Fibroblast of lung (primary cell): ENCODE measurements at regions not wholly inside any gene's neighbourhood (a gene's known extent, or its start where the extent isn't known, plus 50 kb on each side); places are given as distances from the start of the nearest gene placed in this dataset.

Experiments used
- DNase-seq, 2 donors: peaks; one replicate each; pipeline versions ENCODE4 v3.0.0 to v3.0.0-alpha.2; 2010; ENCODE audit warnings: low read depth in 2 of 2
- H2AFZ ChIP-seq: 2 replicates; pipeline ENCODE4 v1.5.1; 2012; ENCODE audit warnings: low read length, control low read depth, inconsistent platforms
- H3K27ac ChIP-seq: 2 replicates; pipeline ENCODE4 v1.5.1; 2011; ENCODE audit warnings: low read length, control low read depth; ENCODE audit not compliant: insufficient read depth
- H3K27me3 ChIP-seq: 2 replicates; pipeline ENCODE4 v1.5.1; 2011; ENCODE audit warnings: mild to moderate bottlenecking, low read length; ENCODE audit not compliant: control insufficient read depth, insufficient read depth
- H3K36me3 ChIP-seq: 2 replicates; pipeline ENCODE4 v1.5.1; 2011; ENCODE audit warnings: low read length; ENCODE audit not compliant: control insufficient read depth, insufficient read depth
- H3K4me1 ChIP-seq: 2 replicates; pipeline ENCODE4 v1.5.1; 2011; ENCODE audit warnings: low read length; ENCODE audit not compliant: control insufficient read depth, insufficient read depth; ENCODE audit errors: extremely low read depth
- H3K4me2 ChIP-seq: 2 replicates; pipeline ENCODE4 v1.5.1; 2011; ENCODE audit warnings: low read length, control low read depth; ENCODE audit not compliant: insufficient read depth; ENCODE audit errors: extremely low read depth
- H3K4me3 ChIP-seq, 4 experiments: fragments of 200-600 bp in 1 of 4; sonication (generic) in 1 of 4; replicated peaks in 1 of 4; 2 replicates each; pipeline ENCODE4 v1.5.1; 2011 to 2016; ENCODE audit warnings: low read length in 4 of 4, low read depth in 3 of 4, mild to moderate bottlenecking in 3 of 4, control low read depth in 2 of 4, inconsistent platforms in 1 of 4, mixed read lengths in 1 of 4; ENCODE audit not compliant: insufficient read depth in 1 of 4; ENCODE audit errors: control extremely low read depth in 1 of 4
- H3K79me2 ChIP-seq: 2 replicates; pipeline ENCODE4 v1.5.1; 2012; ENCODE audit warnings: mild to moderate bottlenecking, low read length, inconsistent platforms; ENCODE audit not compliant: control insufficient read depth, insufficient read depth
- H3K9ac ChIP-seq: 2 replicates; pipeline ENCODE4 v1.5.1; 2011; ENCODE audit warnings: mild to moderate bottlenecking, low read length, control low read depth; ENCODE audit not compliant: insufficient read depth
- H3K9me3 ChIP-seq: 2 replicates; pipeline ENCODE4 v1.5.1; 2012; ENCODE audit warnings: low read depth, low read length; ENCODE audit not compliant: control insufficient read depth, insufficient read depth
- H4K20me1 ChIP-seq: 2 replicates; pipeline ENCODE4 v1.5.1; 2011; ENCODE audit warnings: low read length; ENCODE audit not compliant: control insufficient read depth, insufficient read depth; ENCODE audit errors: extremely low read depth
- EZH2 ChIP-seq: IDR thresholded peaks from 2 replicates; pipeline ENCODE4 v1.5.1; 2012; ENCODE audit warnings: low read length, control low read depth, mild to moderate bottlenecking; ENCODE audit errors: missing control alignments
- TF ChIP-seq, protein P1 (sequence below), 2 donors: IDR thresholded peaks in 1 of 2; conservative IDR thresholded peaks in 1 of 2; 1 replicate in 1 of 2; 2 replicates in 1 of 2; pipeline ENCODE4 v1.5.1; 2011 to 2012; ENCODE audit warnings: low read length in 2 of 2, control low read depth in 1 of 2, inconsistent platforms in 1 of 2, low read depth in 1 of 2, mild to moderate bottlenecking in 1 of 2

DNA sequence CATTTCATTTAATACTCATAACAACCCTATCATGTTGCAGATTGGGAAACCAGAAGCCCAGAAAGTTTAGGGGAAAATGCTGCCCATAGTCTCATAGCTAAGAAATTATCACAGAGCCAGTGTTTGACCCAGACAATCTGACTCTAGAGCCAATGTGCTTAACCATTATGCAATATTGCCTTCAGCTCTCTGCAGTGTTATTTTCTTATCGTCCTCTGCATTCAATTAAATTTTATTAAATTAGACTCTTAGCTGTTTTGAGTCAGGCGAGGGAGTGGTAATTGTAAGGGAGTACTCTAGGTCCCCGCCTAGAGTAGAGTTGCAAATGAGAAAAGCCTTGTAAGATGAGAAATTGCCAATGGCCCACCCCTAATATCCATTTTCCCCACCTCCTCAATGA is 191.1 kb downstream of the TTLL7 start:
- H3K4me2 ChIP-seq, result no peak overlapping the region
- no peak overlapping the region for H3K27ac ChIP-seq
- no peak overlapping the region for H3K9ac ChIP-seq
- TF ChIP-seq, protein P1, sequence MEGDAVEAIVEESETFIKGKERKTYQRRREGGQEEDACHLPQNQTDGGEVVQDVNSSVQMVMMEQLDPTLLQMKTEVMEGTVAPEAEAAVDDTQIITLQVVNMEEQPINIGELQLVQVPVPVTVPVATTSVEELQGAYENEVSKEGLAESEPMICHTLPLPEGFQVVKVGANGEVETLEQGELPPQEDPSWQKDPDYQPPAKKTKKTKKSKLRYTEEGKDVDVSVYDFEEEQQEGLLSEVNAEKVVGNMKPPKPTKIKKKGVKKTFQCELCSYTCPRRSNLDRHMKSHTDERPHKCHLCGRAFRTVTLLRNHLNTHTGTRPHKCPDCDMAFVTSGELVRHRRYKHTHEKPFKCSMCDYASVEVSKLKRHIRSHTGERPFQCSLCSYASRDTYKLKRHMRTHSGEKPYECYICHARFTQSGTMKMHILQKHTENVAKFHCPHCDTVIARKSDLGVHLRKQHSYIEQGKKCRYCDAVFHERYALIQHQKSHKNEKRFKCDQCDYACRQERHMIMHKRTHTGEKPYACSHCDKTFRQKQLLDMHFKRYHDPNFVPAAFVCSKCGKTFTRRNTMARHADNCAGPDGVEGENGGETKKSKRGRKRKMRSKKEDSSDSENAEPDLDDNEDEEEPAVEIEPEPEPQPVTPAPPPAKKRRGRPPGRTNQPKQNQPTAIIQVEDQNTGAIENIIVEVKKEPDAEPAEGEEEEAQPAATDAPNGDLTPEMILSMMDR (conservative IDR thresholded peaks at IDR 0.05 in 1 of 2, IDR thresholded peaks at IDR 0.05 in 1 of 2; ENCODE audit: low read depth in 1 of 2, low read length in 2 of 2), result no peak
- TF ChIP-seq EZH2, result no peak
- no peaks in the 10 kb centered on the region for H3K79me2 ChIP-seq
- H4K20me1 ChIP-seq, result no peaks in the 10 kb centered on the region
- no peaks in the 10 kb centered on the region for H3K27me3 ChIP-seq
- H3K4me1 ChIP-seq, result no peaks in the 10 kb centered on the region
- DNase-seq, result no peak
- H3K4me3 ChIP-seq, result no peak overlapping the region
- no peak overlapping the region for H2AFZ ChIP-seq
- no peaks in the 10 kb centered on the region for H3K9me3 ChIP-seq
- no peaks in the 10 kb centered on the region for H3K36me3 ChIP-seq

DNA sequence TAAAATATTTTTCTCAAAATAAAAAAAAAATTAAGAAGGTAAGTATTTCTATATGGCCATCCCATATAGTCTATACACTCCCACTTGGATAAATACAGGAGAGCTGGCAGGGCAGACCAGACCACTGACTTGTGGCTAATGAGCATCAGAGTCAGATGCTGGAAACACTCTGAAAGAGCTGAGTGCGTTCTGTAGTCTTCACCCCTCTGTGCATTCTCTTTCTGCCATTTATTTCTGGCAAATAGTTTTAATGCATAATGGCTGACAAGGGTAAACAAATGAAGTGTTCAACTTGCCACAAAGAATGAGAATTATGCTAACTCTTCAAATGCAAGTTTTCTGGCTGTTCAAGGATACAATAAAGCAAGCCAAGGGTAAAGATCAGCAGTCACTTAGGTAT is 191.7 kb downstream of the TTLL7 start:
- Histone ChIP-seq H3K9me3 (no peaks in the 10 kb centered on the region), H3K4me1 (no peaks in the 10 kb centered on the region), H3K27me3 (no peaks in the 10 kb centered on the region), H3K36me3 (no peaks in the 10 kb centered on the region), H2AFZ (no peak overlapping the region), H3K9ac (no peak overlapping the region), H3K4me2 (no peak overlapping the region), H3K27ac (no peak overlapping the region), H4K20me1 (no peaks in the 10 kb centered on the region), H3K4me3 (no peak overlapping the region), H3K79me2 (no peaks in the 10 kb centered on the region)
- TF ChIP-seq, protein P1 (conservative IDR thresholded peaks at IDR 0.05 in 1 of 2, IDR thresholded peaks at IDR 0.05 in 1 of 2; ENCODE audit: low read depth in 1 of 2, low read length in 2 of 2), result no peak
- no peak for TF ChIP-seq EZH2
- no peak for DNase-seq

GRCh38 chr1:83805921-83806320 is 193.0 kb downstream of the TTLL7 start:
- Histone ChIP-seq H3K4me1 (no peaks in the 10 kb centered on the region), H3K9ac (no peak overlapping the region), H2AFZ (no peak overlapping the region), H3K79me2 (no peaks in the 10 kb centered on the region), H3K27me3 (no peaks in the 10 kb centered on the region), H3K36me3 (no peaks in the 10 kb centered on the region), H3K4me3 (no peak overlapping the region), H3K4me2 (no peak overlapping the region), H3K9me3 (no peaks in the 10 kb centered on the region), H4K20me1 (no peaks in the 10 kb centered on the region), H3K27ac (no peak overlapping the region)
- TF ChIP-seq EZH2, result no peak
- TF ChIP-seq, protein P1 (conservative IDR thresholded peaks at IDR 0.05 in 1 of 2, IDR thresholded peaks at IDR 0.05 in 1 of 2; ENCODE audit: low read depth in 1 of 2, low read length in 2 of 2), result no peak
- no peak for DNase-seq
